HG03108 (cell line): ENCODE measurements at regions not wholly inside any gene's neighbourhood (a gene's known extent, or its start where the extent isn't known, plus 50 kb on each side); places are given as distances from the start of the nearest gene placed in this dataset.
"Not testable (repeated sequence)": the region's sequence is repeated elsewhere in the genome, so short reads cannot be mapped to it uniquely, and the experiment has no call there.

Experiments
- ATAC-seq: cut with Tn5 transposase; IDR thresholded peaks from one replicate; pipeline ENCODE4 v1.9.1; 2021; ENCODE audit warnings: moderate library complexity; ENCODE audit not compliant: unreplicated experiment

GRCh38 chr5:4013106-4013898 lies 417.7 kb downstream of the IRX1 start:
- no peak for ATAC-seq

- ATAC-seq, result no peak
These were observed 420.1 kb downstream of the IRX1 start for GRCh38 chr5:4015709-4016108.

GRCh38 chr5:4017076-4017803 lies 421.6 kb downstream of the IRX1 start:
- no peak for ATAC-seq

GRCh38 chr5:4018007-4018406 lies 422.4 kb downstream of the IRX1 start:
- no peak for ATAC-seq

- ATAC-seq, result no peak
These were observed 423.6 kb downstream of the IRX1 start for GRCh38 chr5:4019009-4019769.

- ATAC-seq, result no peak
These were observed 424.2 kb downstream of the IRX1 start for GRCh38 chr5:4019841-4020240.

- ATAC-seq, result no peak
These were observed 424.8 kb downstream of the IRX1 start for GRCh38 chr5:4020400-4020799.

- ATAC-seq, result no peak
These were observed 426.5 kb downstream of the IRX1 start for GRCh38 chr5:4022056-4022670.

GRCh38 chr5:4023091-4023752 lies 427.6 kb downstream of the IRX1 start:
- ATAC-seq, result no peak

GRCh38 chr5:4023753-4024335 lies 428.2 kb downstream of the IRX1 start:
- ATAC-seq, result no peak

- no peak for ATAC-seq
These were observed 431.6 kb downstream of the IRX1 start for GRCh38 chr5:4027088-4027734.

- ATAC-seq, result no peak
These were observed 432.8 kb downstream of the IRX1 start for GRCh38 chr5:4028384-4028783.

GRCh38 chr5:4033546-4033945 lies 437.9 kb downstream of the IRX1 start:
- not testable (repeated sequence) for ATAC-seq

GRCh38 chr5:4036861-4037260 lies 441.2 kb downstream of the IRX1 start:
- no peak for ATAC-seq

- ATAC-seq, result no peak
These were observed 443.4 kb downstream of the IRX1 start for GRCh38 chr5:4038994-4039393.

- no peak for ATAC-seq
These were observed 446.7 kb downstream of the IRX1 start for GRCh38 chr5:4042311-4042710.

GRCh38 chr5:4043135-4043534 lies 447.5 kb downstream of the IRX1 start:
- ATAC-seq, result no peak

GRCh38 chr5:4044881-4045280 lies 449.2 kb downstream of the IRX1 start:
- ATAC-seq, result no peak

GRCh38 chr5:4048398-4048797 lies 452.8 kb downstream of the IRX1 start:
- no peak for ATAC-seq

GRCh38 chr5:4050203-4050602 lies 454.6 kb downstream of the IRX1 start:
- ATAC-seq, result no peak
